ENCODE measurements at regions not wholly inside any gene's neighbourhood (a gene's known extent, or its start where the extent isn't known, plus 50 kb on each side); places are given as distances from the start of the nearest gene placed in this dataset.
"Not testable (repeated sequence)": the region's sequence is repeated elsewhere in the genome, so short reads cannot be mapped to it uniquely, and the experiment has no call there.

DNA sequence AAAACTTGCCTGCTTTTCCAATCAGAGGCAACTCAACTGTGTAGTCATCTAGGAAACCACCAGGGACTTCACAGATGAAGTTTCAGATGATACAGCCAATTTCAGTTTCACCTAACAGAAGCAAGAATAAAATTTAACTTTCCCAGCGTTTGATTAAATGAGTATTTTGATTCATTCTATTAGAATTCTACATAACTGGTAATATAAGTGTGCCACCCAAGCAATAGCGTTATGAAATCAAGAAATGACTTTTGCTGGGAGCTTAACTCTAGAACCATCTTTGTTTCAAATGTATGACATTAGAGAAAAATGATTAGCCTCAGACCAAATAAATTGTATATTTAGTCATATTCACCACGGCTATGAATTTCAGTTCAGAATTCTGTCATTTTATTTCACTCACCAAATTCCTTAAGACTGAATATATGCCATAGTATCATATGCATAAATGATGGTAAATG, 239.3 kb downstream of the NRIP1 start:
- DNase-seq = no peak

DNA sequence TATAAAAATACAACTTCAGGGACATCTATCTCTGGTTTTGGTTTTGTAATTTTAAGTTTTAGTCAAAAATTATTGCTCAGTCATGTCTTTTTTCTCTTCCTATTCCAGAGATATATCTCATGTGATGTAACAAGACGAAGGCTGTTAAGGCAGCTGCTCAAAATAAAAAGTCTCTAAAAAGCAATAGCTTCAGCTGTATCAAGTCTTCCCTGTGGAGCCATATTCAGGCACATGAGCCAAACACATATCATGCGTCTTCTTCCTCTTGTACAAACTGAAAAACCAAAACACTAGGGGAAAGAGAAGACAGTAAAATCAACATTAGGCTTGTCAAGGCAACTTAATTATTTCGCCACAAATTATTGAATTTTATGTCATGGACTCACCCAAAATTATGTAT, 240.7 kb downstream of the NRIP1 start:
- DNase-seq = no peak

DNA sequence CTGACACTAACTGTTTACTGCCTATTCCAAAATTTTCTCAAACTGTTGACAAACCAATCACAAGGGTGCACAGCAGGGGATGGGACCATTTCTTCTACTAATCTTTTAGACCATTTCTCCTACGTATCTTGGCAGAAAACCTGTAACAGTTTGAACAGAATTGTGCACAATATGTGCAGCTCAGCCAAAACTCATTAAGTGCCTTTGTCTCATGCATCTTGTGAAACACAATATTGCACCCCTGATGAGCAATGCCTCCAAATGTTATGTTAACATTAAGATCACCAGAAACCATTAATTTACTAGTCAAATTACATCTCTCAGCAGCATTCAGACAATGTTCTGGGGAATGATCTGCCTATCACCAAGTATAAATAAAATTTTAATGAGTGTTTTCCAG, 247.5 kb downstream of the NRIP1 start:
- peak; percentile 89 for DNase-seq

DNA sequence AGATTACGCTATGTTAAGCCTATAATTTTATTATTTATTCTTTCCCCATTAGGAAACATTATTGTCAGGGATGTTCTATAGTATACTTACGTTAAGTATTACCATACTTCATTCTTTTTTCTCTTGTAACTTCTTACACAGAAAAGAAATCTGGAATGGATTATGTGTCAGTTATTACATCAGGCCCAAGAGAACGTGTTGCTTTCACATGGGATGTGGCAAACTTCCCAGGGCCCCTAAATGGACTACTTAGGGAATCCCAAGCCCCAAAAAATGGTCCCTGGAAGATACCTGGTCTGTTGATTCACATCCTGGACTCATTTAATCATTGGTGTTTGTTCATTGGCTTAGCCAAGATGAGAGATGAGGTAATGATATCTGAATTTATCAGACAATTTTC, 249.8 kb downstream of the NRIP1 start:
- no peak for DNase-seq

DNA sequence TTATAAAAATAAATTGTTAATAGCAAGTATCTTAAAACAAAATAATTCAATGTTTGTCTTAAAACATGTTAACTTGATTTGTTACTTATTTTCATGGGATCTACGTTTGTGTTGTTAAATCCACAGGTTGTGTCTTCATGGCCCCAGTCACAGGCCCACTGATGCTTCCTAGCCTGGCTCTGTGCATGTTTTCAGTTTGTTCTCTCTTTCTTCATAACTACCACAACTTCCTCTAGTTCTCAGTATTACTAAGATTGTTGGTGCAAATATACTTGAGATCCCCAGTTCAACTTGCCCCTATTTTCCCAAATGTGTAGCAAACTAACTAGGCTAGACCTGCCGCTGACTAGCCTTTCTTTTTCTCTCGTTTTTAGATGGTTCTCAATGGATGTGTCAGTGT, 250.5 kb downstream of the NRIP1 start:
- DNase-seq = no peak

- DNase-seq = not testable (repeated sequence)
Measured at GRCh38 chr21:14804170-14804569, 258.1 kb upstream of the SAMSN1 start.

DNA sequence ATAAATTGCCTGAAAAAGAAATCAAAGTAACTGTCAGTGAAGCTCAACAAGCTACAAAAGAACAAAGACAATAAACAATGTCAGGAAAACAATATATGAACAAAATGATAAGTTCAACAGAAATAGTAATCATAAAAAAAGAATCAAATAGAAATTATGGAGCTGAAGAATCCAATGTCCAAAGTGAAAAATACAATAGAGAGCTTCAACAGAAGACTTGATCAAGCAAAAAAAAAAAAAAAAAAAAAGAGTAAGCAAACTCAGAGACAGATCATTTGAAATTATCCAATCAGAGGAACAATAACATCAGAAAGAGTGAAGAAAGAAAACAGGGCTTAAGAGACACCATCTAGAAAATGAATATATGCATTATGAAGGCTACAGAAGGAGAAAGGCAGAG, 251.4 kb upstream of the SAMSN1 start:
- DNase-seq = no peak

DNA sequence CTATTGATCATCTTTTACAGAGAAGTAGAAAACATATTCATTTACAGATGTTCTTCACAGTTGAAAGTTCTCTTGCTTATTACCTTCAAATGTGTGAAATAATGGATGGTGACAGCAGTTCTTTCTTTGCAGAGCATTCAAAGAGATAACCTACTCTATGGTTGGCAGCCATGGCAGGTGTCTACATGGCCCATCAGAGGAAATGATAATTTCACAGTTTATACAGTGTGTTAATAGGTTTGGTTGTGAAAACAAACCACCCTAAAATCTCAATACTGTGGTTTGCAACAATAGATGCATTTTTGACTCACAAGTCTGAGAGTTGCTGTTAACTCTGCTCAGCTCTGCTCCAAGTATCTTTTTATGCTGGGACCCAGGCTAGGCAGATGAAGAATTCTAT, 241.2 kb upstream of the SAMSN1 start:
- no peak for DNase-seq

DNA sequence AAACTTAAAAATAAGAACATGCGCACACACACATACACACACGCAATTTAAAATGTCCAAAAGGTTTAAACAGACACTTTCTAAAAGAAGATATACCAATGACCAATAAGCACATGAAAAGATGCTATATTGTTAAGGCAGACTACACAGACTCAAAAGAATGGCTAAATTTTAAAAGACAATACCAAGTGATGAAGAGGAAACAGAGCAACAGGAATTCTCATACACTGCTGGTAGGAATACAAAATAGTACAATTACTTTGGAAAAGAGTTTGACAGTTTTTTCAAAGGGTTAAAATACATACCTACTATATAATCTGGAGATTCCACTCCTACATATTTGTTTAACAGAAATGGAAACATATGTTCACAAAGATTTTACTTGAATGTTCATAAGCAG, 239.6 kb upstream of the SAMSN1 start:
- DNase-seq = no peak

DNA sequence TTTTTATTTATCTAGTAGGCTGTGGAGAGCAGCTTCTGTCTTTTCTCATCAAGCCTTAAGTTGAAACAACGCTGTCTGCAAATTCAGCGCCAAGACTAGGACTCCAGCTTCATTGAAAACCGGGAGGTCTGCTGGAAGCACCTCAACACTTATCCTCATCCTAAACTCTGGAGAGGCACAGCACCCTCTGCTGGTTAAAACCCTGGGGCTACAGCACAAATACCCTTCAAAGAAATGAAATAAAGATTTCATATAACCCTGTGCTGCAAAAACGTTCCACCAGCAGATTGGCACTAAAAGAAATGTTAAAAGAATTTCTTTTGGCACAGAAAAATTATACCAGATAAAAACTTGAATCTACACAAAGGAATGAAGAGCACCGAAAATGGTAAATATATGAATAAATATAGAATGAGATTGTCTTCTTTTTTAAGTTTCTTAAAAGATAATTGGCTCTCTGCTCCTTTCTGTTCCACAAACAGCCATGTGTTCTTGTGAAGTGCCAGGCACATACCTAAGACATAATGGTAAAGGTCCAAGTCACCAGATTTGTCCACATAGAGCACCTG, 227.7 kb upstream of the SAMSN1 start:
- no peak for DNase-seq

- DNase-seq = no peak
Measured at GRCh38 chr21:14771593-14771992, 225.5 kb upstream of the SAMSN1 start.

- no peak for DNase-seq
Measured at GRCh38 chr21:14768042-14768441, 221.9 kb upstream of the SAMSN1 start.

DNA sequence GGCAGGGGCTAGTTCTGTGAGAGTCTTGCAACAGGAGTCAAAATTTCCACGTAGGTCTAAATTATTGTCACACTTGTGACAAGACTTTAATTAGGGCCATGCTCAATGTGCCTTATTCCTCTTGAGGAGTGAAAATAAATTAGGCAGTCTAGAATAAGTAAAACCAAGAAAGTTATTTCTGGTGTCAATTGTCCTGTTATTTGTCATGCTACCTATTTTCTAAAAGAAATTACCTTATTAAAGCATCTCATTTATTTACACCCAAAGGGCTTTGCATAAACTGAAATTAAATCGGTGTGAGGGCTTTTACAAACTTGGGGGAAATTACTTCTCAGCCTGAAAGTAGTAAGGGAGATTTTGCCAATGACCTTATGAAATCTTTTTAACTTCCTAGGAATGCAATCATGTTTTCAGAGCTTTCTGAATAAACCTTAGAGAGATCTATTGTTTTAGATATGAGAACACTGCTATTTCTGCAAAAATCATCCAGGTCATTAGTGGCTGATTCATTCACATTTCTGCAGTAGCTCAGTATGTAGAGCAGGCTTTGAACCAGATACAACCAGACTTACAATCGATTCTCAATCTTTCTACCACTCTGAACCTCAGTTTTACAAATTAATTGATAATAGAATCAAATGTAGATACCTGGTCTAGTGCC, 221.2 kb upstream of the SAMSN1 start:
- DNase-seq = no peak

- no peak for DNase-seq
Measured at GRCh38 chr21:14766241-14766640, 220.1 kb upstream of the SAMSN1 start.

- no peak for DNase-seq
Measured at GRCh38 chr21:14763695-14764064, 217.6 kb upstream of the SAMSN1 start.

- DNase-seq = no peak
Measured at GRCh38 chr21:14762734-14763694, 216.9 kb upstream of the SAMSN1 start.

DNA sequence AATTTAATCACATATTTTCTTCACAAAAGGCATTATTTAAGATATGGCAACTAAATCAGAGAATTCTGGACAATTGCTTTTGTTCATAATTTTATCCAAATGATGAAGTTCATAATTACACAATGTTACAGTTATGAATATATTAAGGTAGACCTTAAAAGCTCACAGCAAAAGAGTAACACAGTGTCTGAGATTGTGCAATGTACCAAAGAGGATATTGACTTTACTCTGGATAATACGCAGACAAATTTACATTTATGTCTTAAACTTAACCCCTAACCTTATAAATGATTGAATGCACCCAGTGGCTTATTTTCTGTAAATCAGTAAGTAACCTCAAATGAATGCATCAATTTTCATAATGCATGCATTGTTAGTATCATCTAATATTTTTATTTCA, 216.2 kb upstream of the SAMSN1 start:
- DNase-seq = no peak

DNA sequence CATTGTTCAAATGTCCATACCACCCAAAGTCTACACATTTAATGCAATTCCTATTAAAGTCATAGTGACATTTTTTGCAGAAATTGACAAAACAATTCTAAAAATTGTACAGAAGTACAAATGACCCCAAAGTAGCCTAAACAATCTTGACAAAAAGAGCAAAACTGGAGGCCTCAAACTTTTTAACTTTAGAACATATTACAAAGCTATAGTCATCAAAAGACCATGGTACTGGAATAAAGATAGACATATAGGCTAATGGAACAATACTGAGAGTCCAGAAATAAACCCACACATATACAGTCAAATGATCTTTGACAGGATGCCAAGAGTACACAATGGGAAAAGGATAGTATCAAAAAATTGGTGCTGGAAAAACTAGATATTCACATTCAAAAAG, 213.2 kb upstream of the SAMSN1 start:
- no peak for DNase-seq

DNA sequence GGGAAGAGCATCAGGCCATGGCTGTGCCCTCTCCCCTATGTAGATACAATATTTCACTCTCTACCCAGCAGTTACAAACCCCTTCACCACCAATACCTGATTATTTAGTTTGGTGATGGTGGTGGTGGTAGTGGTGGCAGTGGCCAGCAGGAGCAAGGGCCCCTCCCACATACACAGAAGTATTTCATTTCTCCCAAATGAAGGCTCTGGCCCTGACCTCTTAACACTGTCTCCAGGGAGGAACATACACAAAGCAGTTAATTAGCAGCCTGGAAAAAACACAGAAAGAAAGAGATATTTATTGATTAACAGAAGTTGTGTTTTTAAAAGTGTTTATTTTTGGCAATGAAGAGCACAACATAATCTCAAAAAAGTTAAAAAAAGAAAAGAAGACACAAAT, 212.7 kb upstream of the SAMSN1 start:
- DNase-seq = no peak

DNA sequence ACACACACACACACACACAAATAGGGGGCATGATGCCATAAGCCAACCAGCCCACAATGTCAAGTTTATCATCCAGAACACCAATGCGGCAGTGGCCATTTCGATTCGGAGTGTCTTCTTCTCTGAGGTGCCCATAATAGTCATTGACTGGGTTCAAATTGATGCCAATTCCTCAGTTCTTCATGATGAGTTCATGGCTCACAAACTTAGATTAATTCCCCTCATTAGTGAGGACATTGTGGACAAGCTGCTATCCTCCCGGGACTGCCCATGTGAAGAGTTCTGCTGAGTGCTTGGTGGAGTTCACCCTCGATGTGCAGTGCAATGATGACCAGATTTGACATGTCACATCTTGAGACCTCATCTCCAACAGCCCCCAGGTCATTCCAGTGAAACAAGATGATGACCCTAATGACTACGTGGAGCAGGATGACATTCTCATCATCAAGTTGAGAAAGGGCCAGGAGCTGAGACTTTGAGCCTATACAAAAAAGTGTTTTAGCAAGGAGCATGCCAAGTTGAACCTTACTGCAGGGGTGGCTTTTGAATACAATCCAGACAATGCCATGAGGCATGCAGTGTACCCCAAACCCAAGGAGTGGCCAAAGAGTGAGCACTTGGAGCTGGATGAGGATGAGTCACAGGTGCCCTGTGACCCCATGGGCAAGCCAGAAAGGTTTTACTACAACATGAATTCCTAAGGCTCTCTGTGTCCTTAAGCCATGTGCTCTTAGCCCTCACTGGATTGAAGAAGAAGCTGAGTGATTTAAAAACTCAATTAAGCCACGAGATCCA, 211.6 kb upstream of the SAMSN1 start:
- no peak for DNase-seq

GRCh38 chr21:14755086-14755485, 209.0 kb upstream of the SAMSN1 start:
- no peak for DNase-seq

GRCh38 chr21:14754682-14755081, 208.6 kb upstream of the SAMSN1 start:
- DNase-seq = no peak

GRCh38 chr21:14754259-14754604, 208.1 kb upstream of the SAMSN1 start:
- DNase-seq = no peak

Data from COR-L47 (cell line).